ENCODE measurements at regions not wholly inside any gene's neighbourhood (a gene's known extent, or its start where the extent isn't known, plus 50 kb on each side); places are given as distances from the start of the nearest gene placed in this dataset.

DNA sequence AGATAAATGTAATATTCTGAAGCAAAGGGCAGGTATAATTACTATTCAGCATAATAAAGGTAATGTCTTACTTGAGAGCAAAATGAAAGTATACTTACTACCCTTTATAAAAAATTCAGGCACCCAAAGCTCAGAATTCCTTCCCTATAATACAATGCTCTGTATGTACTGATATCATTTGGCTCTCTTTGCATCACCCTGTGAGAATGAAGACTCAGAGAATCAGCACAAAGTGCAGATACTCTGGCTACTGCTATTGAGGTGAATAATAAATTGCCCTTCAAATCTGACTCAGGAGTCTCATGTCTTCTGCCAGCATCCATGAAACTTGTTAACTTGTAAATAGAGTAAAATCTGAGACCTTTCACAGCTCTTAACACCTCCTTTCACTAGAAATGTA is 108.5 kb upstream of the KCTD3 start:
- no peak for DNase-seq (ENCODE audit: low spot score)

DNA sequence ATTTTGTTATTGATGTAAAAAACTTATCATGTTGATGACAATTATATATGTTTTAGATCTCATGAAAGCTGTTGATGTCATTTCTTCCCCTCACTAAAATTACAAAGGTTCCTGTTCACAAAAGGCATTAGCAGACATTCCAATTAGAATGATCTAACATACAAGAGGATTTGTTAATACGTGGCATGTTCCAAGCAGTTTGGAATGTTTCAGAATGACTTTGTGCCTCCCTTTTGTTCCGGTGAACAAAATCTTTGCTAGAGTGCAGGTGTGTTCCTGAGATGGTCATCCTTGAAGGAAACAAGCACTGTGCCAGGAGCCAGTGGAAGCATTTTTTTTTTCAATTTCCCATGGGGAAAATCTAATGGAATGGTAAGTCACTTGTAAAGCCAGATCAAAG is 108.0 kb upstream of the KCTD3 start:
- DNase-seq (ENCODE audit: low spot score): no peak

DNA sequence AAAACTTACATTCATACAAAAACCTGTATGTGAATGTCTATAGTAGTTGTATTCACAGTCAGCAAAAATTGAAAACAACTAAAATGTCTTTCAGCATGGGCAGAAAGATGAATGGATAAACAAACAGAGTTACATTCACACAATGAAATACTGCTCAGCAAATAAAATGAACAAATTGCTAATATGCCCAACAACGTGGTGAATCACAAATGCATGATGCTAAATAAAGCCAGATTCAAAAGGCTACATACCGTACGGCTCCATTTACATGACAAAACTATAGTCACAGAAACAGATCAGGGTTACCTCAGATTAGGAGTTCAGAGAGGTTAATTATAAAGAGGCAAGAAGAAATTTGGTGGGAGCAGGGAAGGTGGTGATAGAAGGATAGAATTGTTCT is 100.7 kb upstream of the KCTD3 start:
- no peak for DNase-seq (ENCODE audit: low spot score)

DNA sequence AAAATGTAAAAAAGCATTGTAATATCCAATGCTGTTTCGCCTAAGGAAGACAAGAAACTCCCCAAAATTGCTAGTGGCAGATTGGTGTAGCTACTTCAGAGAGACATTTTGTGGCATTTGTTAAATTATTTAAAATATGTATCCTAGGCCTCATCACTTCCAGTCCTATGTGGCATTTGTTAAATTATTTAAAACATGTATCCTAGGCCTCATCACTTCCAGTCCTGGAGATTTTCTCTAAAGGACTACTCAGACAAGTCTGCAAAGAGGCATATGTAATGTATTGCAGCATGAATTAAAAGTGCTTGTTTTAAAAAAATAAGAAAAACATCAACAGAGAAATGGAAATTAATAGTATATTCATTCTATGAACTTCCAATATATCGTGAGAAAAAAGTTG is 95.6 kb upstream of the KCTD3 start:
- DNase-seq (ENCODE audit: low spot score): no peak

DNA sequence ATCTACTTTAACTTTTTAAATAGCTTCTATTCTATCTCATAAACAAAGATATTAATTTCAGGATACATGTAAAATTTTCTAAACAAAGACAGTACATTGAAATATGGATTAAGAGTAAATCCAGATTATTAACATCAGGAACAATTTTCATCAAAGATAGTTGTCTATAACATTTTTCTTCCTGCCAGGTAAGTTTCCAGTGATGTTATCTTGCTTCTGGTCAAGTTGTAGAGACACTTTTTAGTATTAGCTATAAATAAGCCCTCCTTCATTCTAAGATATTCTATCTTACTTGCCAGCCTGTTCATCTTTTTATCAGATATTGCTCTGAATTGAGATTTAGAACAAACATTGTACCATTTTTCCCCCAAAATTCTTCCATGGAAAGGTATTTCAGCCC is 94.4 kb upstream of the KCTD3 start:
- no peak for DNase-seq (ENCODE audit: low spot score)

DNA sequence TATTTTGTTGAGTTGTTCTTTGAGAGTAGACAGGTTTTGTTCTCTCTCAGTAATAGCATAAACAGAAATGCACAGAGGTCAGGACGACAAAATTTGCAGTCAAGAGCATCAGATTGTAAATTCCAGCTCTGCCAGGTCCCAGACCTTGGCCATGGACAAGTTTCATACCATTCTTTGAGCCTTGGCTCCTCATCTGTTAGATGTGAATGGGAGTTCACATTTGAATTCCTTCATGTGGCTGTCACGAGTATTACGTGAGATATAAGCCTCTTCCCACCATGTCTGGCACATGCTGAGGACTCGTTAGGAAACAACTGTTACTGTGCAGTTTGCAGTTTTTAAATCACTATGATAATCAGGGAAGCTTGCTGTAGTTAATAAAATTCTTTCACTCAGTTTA is 93.2 kb upstream of the KCTD3 start:
- no peak for DNase-seq (ENCODE audit: low spot score)

DNA sequence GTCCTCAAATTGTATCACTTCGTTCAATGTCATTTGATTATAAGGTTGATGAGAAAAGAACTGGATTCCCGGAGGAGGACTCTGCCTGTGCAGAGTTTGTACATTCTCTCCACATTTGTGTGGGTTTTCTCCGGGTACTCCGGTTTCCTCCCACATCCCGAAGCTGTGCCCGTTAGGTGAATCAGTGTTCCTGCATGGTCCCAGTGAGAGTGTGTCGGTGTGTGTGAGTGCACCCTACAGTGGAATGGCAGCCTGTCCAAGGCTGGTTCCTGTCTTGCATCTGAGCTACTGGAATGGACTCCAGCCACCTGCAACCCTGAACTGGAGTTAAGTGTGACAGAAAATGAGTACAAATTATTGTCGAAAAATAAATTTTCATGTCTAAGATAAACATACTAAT is 92.2 kb upstream of the KCTD3 start:
- no peak for DNase-seq (ENCODE audit: low spot score)

DNA sequence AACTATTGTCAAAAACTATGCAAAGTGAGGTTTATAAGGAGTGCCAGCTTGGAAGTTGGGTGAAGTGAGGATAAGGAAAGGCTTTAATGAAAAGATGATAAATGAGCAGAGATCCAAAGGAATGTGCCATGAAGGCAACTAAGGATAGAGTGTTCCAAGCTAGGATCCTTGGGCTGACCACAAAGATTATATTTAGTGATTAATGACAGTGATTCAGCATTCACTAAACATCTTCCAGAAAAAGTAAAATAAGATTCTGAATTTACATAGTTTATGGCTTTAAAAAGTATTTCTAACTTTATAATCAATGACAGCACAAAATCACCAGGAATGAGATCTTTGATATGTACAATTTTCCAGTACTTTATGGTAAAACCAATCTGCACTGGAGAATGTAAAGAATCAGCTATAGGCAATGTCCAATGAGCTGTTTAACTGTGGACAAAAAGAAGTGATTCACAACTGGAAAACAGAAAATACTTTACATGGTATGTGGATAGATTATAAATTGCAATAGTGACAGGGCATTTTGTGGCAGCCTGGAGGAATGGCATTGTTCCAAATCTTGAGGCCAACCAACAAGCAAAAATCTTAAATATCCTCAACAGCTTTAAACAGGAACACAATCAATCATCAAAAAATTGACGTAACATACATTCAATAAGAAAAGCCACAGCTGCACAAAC is 91.2 kb upstream of the KCTD3 start:
- DNase-seq (ENCODE audit: low spot score): peak; percentile 86

DNA sequence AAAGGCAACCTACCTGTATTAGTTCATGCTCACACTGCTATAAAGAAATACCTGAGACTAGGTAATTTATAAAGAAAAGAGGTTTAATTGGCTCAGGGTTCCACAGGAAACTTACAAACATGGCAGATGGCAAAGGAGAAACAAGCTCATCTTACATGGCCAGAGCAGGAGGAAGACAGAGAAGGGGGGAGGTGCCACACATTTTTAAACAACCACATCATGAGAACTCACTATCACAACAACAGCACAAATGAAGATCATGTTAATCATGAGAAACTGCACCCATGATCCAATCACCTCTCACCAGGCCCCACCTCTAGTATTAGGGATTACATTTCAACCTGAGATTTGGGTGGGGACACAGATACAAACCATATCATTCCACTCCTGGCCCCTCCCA is 90.6 kb upstream of the KCTD3 start:
- DNase-seq (ENCODE audit: low spot score): peak; percentile 20

DNA sequence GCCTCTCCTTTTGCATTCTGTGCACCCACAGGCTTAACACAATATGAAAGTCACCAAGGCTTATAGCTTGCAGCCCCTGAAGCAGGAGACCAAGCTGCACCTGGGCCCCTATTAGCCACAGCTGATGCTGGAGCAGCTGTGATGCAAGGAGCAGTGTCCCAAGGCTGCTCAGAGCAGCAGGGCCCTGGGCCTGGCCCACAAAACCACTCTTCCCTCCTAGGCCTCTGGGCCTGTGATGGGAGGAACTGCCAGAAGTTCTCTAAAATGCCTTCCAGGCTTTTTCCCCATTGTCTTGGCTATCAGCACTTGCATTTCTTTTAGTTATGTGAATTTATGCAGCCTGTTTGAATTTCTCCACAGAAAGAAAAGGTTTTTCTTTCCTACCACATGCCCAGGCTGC is 89.5 kb upstream of the KCTD3 start:
- no peak for DNase-seq (ENCODE audit: low spot score)

DNA sequence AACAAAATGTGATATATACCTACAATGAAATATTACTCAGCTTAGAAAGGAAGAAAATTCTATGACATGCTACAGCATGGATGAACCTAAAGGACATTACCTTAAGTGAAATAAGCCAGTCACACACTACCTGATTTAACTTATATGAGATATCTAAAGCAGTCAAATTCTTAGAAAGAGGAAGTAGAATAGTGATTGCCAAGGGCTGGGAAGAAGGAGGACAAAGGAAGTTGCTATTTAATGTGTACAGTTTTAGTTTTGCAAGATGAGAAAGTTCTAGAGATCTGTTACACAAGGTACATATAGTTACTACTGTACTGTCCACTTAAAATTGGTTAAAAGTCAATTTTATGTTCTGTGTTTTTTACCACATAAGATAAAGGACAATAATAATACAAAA is 87.5 kb upstream of the KCTD3 start:
- no peak for DNase-seq (ENCODE audit: low spot score)

DNA sequence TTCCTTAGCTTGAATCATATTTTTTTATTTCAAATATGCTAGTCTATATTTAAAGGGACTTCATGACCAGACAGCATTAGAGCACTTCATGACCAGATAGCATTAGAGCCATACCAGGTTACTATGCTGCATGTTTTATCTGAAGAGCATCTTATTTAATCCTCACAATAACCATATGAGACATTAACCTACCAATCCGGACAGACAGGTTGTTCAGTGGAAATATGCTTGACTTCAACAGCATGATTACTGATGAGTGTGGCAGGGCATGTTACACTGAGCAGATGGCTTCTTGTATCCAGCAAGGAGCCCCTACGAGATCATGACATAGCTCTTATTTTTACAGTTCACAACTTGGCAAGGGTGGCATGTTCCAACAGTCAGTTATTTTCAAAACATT is 85.0 kb upstream of the KCTD3 start:
- DNase-seq (ENCODE audit: low spot score): no peak

DNA sequence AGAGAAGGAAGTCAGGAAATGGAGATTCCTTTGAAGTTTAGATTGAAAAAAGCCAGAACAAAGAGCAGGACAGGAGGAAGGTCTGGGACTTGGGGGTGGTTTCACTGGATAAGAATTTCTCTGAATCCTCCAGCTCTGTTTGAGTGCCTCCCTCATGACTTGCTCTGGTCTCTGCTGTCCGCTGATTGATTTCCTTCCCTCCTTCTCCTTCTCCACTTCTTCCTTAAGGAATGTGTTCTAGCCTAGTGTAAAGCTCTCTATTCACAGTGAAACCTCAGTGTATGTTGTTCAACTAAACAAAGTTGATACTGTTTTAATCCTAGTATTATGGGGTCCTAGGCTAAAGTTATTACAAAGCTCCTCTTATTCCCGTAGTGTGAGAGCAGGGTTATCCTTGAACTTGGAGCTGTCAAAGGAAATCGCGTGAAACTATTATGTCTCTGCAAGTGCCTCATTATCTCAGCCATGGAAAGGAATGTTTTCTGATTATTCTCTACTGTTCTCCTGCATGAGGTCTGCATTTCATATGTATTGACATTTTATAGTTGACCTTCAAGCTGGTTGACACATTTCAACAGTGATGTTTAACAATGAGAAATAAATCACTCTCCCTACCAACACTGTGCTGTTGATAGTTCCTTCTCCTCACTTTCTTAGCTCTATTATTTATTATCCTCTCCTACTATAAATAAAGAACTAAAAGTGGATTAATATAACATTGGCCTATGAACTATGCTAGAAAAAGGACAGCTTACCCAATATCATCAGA is 82.7 kb upstream of the KCTD3 start:
- DNase-seq (ENCODE audit: low spot score): no peak

DNA sequence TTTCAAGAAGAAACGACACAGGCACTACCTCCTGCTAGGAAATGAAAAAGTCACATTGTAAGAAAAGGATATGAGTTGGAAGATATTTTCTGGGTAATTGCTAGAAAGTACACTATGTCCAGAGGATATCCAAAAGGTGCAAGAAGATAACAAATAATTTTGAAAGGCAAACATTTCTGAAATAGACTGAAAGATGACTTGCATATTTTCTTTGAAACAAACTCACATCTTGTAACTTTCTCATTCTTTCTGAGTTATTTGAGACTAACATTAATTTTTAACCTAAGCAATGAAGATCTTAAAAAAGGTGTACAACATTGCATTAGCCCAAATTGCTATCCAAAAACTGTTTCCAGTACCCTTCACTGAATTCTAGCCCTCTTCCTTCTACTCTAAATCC is 79.6 kb upstream of the KCTD3 start:
- no peak for DNase-seq (ENCODE audit: low spot score)

DNA sequence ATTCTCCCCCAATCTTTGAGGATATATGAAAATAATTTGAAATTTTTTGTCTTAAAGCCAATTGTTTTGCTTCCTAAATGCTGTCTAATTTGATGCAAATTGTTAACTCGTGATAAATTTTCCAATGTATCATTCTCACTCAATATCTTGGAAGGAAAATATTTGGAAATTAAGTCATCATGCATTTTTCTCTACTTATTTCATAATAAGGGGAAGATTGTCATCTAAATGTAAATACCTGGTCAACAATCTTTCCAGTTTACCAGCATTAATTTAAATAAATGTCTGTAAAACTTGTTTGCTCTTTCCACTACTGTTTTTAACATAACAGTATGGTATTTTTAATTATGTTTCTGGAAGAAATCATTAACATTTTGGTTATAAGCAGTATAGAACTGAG is 78.3 kb upstream of the KCTD3 start:
- DNase-seq (ENCODE audit: low spot score): no peak

DNA sequence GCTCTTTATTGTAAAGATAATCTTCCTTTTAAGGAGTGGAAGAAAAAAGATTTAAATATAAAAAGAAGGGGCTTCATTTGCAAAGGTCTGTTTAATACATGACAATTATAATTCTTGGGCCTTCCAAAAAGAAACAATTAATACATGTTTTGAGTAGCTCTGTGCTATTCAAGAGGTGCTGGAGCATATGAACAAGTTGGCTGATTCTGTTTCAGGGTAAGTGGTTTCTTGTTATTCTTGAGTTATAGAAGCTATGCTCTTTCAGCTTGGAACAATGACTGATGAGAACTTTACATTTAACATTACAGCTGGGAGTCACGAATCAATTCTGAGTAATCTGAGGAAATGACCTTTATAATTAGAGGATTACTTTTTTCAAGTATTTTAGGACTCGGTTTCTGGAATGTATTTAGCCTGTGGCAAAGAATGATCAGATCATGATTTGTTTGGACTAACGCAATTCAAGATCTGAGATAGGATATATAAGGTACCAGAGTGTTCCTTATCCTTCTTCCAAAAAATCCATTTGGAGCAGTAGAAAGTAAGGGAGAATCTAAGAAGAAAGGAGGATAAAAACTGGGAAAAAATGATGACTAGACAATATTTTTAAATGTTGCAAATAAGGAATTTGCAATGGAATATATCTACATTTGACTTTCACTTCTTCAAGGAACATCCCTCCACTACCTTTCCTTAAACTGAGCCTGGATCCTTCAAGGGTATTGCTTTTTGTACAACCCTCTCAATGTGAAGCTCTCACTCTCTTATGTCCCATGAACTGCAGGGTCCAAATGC is 77.1 kb upstream of the KCTD3 start:
- DNase-seq (ENCODE audit: low spot score): no peak

DNA sequence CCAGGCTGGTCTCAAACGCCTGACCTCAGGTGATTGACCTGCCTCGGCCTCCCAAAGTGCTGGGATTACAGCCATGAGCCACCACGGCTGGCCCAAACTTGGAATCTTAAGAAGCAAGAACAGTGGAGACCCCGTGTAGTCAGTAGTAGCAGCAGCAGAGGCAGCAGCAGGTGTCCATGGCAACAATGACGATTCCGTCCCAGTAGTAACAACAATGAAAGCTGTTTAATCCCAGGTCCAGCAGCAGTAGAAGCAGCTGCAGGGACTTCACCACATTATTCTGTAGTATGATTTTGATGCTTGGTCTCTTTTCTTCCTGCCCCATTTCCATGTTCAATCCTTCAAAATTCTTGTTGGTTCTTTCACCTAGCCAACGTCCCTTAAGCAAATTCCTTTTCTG is 69.6 kb upstream of the KCTD3 start:
- no peak for DNase-seq (ENCODE audit: low spot score)

DNA sequence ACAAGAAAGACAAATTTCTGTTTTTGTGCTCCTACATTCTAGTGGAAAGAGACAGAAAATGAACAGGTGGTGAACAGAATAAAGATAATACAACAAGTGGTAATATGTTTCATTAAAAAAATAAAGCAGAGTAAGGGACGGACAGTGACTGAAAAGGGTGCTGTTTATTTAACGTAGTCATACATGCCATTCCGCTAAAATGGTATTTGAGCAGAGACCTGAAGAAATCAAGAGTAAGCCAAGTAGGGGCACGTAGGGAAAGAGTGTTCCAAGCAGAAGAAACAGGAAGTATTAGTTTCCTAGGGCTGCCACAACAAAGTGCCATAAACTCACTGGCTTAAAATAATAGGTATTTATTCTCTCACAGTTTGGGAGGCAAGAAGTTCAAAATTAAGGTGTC is 65.6 kb upstream of the KCTD3 start:
- no peak for DNase-seq (ENCODE audit: low spot score)

DNA sequence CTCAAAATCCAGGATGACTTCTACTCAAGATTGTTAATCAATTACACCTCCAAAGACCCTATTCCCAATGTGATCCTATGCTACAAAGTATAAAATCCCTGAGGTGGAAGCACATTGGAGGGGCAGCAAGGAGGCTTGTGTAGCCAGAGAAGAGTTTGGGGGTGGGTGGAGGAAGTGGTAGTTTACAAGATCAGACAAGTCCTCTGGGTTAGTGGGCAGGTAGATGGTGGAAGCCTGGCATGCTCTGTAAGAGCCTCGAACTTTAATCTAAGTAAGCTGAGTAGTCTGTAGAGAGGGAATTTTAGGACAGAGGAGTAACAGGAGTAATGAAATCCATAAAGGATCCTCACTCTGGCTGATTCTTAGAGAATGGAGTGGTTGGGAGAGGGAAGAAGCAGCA is 65.0 kb upstream of the KCTD3 start:
- no peak for DNase-seq (ENCODE audit: low spot score)

DNA sequence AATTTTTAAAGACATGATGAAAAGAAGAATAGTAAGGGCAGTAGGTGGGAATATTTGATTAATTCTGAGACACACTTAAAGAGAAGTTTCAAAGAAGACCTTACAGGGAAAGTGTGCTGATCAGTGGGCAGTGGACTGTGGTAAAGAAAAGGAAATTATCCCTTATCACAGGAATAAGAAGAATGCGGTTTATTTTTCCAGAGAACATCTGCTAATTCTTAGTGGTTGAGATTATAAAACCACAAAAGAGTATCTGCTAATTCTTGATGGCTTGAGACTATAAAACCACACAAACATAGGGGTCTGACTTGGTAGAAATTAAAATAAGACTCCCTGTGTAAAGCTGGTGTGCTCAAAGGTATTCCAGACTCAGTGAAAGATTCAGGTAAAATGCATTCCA is 60.0 kb upstream of the KCTD3 start:
- peak; percentile 23 for DNase-seq (ENCODE audit: low spot score)

DNA sequence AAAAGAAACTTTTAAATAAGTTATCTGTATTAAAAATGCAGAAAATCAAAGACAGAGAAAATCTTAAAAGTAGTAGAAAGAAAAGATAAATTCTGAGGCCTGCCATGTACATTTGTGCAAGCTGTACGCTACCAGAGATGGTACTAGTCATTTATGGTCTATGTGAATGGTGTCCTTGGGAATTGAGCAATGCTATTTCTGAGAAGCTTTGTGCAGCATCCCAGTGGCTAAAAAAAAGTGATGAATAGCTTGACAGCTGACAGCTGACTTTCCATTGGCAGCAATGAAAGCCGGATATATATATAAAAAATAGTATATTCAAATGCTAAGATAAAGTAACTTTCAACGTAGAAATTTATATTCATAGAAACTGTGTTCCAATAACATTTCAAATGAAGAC is 58.8 kb upstream of the KCTD3 start:
- DNase-seq (ENCODE audit: low spot score): no peak

All from A172 (cell line).